CD4-positive, alpha-beta T cell treated with Interferon gamma for 1 hour (primary cell): ENCODE measurements at regions not wholly inside any gene's neighbourhood (a gene's known extent, or its start where the extent isn't known, plus 50 kb on each side); places are given as distances from the start of the nearest gene placed in this dataset.

Source experiments
- DNase-seq: peaks from one replicate; pipeline ENCODE4 v3.0.0-alpha.2; 2020

- DNase-seq, result no peak
These were observed 58.3 kb upstream of the ALDH1A3 start for GRCh38 chr15:100821327-100821726.

GRCh38 chr15:100824211-100824610 lies 55.4 kb upstream of the ALDH1A3 start:
- no peak for DNase-seq

- DNase-seq, result no peak
These were observed 50.2 kb upstream of the ALDH1A3 start for GRCh38 chr15:100829457-100829856.
